ENCODE measurements at regions not wholly inside any gene's neighbourhood (a gene's known extent, or its start where the extent isn't known, plus 50 kb on each side); places are given as distances from the start of the nearest gene placed in this dataset.

GRCh38 chr10:80770239-80770638, 232.5 kb downstream of the SH2D4B start:
- no peaks in the 10 kb centered on the region for H3K36me3 ChIP-seq (ENCODE audit: control insufficient read depth, insufficient read depth, low read length)
- DNase-seq: no peak
- H3K9me3 ChIP-seq (ENCODE audit: control insufficient read depth, low read length): no peaks in the 10 kb centered on the region
- peaks cover 5% of the 10 kb centered on the region for H3K27me3 ChIP-seq (replicated peaks; ENCODE audit: control insufficient read depth, insufficient read depth, low read length, poor library complexity, severe bottlenecking)
- no peak overlapping the region for H3K27ac ChIP-seq (ENCODE audit: insufficient read depth, low read length, poor library complexity, severe bottlenecking)
- no peak overlapping the region for H3K4me3 ChIP-seq (ENCODE audit: insufficient read depth, low read depth, low read length, poor library complexity, severe bottlenecking)
- no peaks in the 10 kb centered on the region for H3K4me1 ChIP-seq (ENCODE audit: control insufficient read depth, insufficient read depth, low read length, poor library complexity, severe bottlenecking)

DNA sequence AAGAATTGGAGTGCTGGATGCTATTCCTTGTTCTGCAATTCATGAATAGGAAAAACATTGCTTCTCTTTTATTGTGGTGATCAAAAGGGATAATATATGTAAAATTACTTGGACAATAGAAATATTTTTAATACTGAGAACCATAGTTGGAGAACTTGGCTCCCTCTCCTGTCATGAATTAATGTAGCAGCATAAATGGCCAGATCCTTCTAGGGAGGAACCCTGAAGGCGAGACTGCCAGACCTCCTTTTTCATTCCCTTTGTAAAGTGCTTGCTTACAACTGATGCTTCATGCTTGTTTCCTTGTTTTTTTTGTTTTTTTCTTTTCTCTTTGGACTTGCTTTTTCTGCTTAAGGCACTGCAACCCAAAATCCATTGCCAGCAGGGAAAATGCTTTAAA, 233.6 kb downstream of the SH2D4B start:
- peaks cover 5% of the 10 kb centered on the region for H3K27me3 ChIP-seq (replicated peaks; ENCODE audit: control insufficient read depth, insufficient read depth, low read length, poor library complexity, severe bottlenecking)
- H3K4me3 ChIP-seq (ENCODE audit: insufficient read depth, low read depth, low read length, poor library complexity, severe bottlenecking): no peak overlapping the region
- no peaks in the 10 kb centered on the region for H3K9me3 ChIP-seq (ENCODE audit: control insufficient read depth, low read length)
- no peaks in the 10 kb centered on the region for H3K36me3 ChIP-seq (ENCODE audit: control insufficient read depth, insufficient read depth, low read length)
- DNase-seq: no peak
- no peaks in the 10 kb centered on the region for H3K4me1 ChIP-seq (ENCODE audit: control insufficient read depth, insufficient read depth, low read length, poor library complexity, severe bottlenecking)
- no peak overlapping the region for H3K27ac ChIP-seq (ENCODE audit: insufficient read depth, low read length, poor library complexity, severe bottlenecking)

GRCh38 chr10:80771902-80772555, 234.3 kb downstream of the SH2D4B start:
- Histone ChIP-seq H3K36me3 (ENCODE audit: control insufficient read depth, insufficient read depth, low read length) (no peaks in the 10 kb centered on the region), H3K4me3 (ENCODE audit: insufficient read depth, low read depth, low read length, poor library complexity, severe bottlenecking) (no peak overlapping the region), H3K9me3 (ENCODE audit: control insufficient read depth, low read length) (no peaks in the 10 kb centered on the region), H3K27ac (ENCODE audit: insufficient read depth, low read length, poor library complexity, severe bottlenecking) (no peak overlapping the region), H3K4me1 (ENCODE audit: control insufficient read depth, insufficient read depth, low read length, poor library complexity, severe bottlenecking) (no peaks in the 10 kb centered on the region), H3K27me3 (replicated peaks; ENCODE audit: control insufficient read depth, insufficient read depth, low read length, poor library complexity, severe bottlenecking) (peaks cover 5% of the 10 kb centered on the region)
- DNase-seq: no peak

DNA sequence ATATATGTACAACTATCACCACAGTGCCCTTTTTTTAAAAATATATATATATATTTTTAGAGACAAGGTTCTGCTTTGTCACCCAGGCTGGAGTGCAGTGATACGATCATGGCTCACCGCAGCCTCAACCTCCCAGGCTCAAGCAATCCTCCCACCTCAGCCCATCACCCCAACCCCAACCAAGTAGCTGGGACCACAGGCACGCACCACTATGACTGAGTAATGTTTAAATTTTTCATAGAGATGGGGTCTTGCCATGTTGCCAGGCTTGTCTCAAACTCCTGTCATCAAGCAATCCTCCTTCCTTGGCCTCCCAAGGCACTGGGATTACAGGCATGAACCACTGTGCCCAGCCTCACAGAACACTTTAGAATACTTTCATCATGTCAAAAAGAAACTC, 234.9 kb downstream of the SH2D4B start:
- Histone ChIP-seq H3K4me1 (ENCODE audit: control insufficient read depth, insufficient read depth, low read length, poor library complexity, severe bottlenecking) (no peaks in the 10 kb centered on the region), H3K27ac (ENCODE audit: insufficient read depth, low read length, poor library complexity, severe bottlenecking) (no peak overlapping the region), H3K9me3 (ENCODE audit: control insufficient read depth, low read length) (no peaks in the 10 kb centered on the region), H3K4me3 (ENCODE audit: insufficient read depth, low read depth, low read length, poor library complexity, severe bottlenecking) (no peak overlapping the region), H3K27me3 (replicated peaks; ENCODE audit: control insufficient read depth, insufficient read depth, low read length, poor library complexity, severe bottlenecking) (peaks cover 5% of the 10 kb centered on the region), H3K36me3 (ENCODE audit: control insufficient read depth, insufficient read depth, low read length) (no peaks in the 10 kb centered on the region)
- DNase-seq: no peak

- no peak overlapping the region for H3K27ac ChIP-seq (ENCODE audit: insufficient read depth, low read length, poor library complexity, severe bottlenecking)
- H3K4me3 ChIP-seq (ENCODE audit: insufficient read depth, low read depth, low read length, poor library complexity, severe bottlenecking): no peak overlapping the region
- no peak for DNase-seq
- peaks cover 3% of the 10 kb centered on the region for H3K27me3 ChIP-seq (replicated peaks; ENCODE audit: control insufficient read depth, insufficient read depth, low read length, poor library complexity, severe bottlenecking)
- no peaks in the 10 kb centered on the region for H3K4me1 ChIP-seq (ENCODE audit: control insufficient read depth, insufficient read depth, low read length, poor library complexity, severe bottlenecking)
- H3K9me3 ChIP-seq (ENCODE audit: control insufficient read depth, low read length): no peaks in the 10 kb centered on the region
- no peaks in the 10 kb centered on the region for H3K36me3 ChIP-seq (ENCODE audit: control insufficient read depth, insufficient read depth, low read length)
Observed at GRCh38 chr10:80784695-80785094, 247.0 kb downstream of the SH2D4B start.

DNA sequence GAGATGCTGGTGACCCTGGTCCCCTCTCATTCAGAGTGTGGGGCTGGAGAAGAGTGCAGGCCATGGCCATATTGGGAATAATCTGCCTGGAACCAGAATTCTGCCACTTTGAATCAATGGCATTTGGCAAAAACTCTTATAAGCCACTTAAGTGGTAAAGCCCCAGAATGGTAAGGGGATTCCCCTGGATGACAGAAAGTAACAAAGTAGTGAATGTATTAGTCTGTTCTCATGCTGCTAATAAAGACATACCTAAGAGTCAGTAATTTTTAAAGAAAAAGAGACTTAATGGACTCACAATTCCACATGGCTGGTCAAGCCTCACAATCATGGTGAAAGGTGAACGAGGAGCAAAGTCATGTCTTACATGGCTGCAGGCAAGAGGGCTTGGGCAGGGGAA, 248.6 kb downstream of the SH2D4B start:
- DNase-seq: no peak
- H3K4me3 ChIP-seq (ENCODE audit: insufficient read depth, low read depth, low read length, poor library complexity, severe bottlenecking): no peak overlapping the region
- peaks cover 3% of the 10 kb centered on the region for H3K27me3 ChIP-seq (replicated peaks; ENCODE audit: control insufficient read depth, insufficient read depth, low read length, poor library complexity, severe bottlenecking)
- no peaks in the 10 kb centered on the region for H3K9me3 ChIP-seq (ENCODE audit: control insufficient read depth, low read length)
- no peaks in the 10 kb centered on the region for H3K4me1 ChIP-seq (ENCODE audit: control insufficient read depth, insufficient read depth, low read length, poor library complexity, severe bottlenecking)
- no peak overlapping the region for H3K27ac ChIP-seq (ENCODE audit: insufficient read depth, low read length, poor library complexity, severe bottlenecking)
- H3K36me3 ChIP-seq (ENCODE audit: control insufficient read depth, insufficient read depth, low read length): no peaks in the 10 kb centered on the region

DNA sequence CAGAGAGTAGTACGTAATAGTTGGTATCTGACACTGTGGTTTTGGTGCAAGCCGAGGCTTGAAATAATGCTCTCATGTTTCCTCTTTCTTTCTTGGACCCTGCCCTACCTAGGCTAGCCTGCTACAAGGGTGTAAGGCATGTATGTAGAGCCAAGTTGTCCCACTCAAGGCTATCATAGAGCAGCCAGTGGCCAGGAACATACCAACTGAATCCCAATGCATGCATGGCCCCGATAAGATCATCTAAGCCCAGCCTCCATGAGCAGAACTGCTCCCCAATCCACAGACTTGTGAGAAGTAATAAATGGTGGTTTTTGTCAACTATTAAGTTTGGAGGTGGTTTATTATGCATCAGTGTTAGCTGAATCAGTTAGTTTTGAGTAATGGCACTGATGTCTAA, 250.2 kb downstream of the SH2D4B start:
- no peaks in the 10 kb centered on the region for H3K4me1 ChIP-seq (ENCODE audit: control insufficient read depth, insufficient read depth, low read length, poor library complexity, severe bottlenecking)

DNA sequence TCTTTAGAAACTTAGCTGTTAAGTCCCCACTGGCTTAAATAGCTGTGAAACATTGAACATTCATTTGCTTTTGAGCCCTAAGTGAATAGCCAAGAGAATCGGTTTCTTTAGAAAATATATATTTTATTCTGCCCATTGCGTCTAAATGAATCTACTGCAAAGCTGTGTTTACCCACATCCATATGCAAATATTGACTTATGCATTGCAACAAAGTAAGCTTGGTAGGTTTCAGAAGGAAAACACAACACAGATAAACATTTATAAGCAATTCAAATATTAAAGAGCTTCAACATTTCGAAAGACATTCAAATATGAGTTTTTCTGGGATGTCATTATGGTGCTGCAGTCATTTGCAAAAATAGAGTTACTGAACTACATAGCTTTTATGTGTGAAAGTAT, 257.3 kb downstream of the SH2D4B start:
- DNase-seq: no peak
- Histone ChIP-seq H3K9me3 (ENCODE audit: control insufficient read depth, low read length) (no peaks in the 10 kb centered on the region), H3K36me3 (ENCODE audit: control insufficient read depth, insufficient read depth, low read length) (no peaks in the 10 kb centered on the region), H3K4me3 (ENCODE audit: insufficient read depth, low read depth, low read length, poor library complexity, severe bottlenecking) (no peak overlapping the region), H3K27ac (ENCODE audit: insufficient read depth, low read length, poor library complexity, severe bottlenecking) (no peak overlapping the region), H3K27me3 (replicated peaks; ENCODE audit: control insufficient read depth, insufficient read depth, low read length, poor library complexity, severe bottlenecking) (no peaks in the 10 kb centered on the region), H3K4me1 (ENCODE audit: control insufficient read depth, insufficient read depth, low read length, poor library complexity, severe bottlenecking) (no peaks in the 10 kb centered on the region)

More for the DNA sequence above, 250.2 kb downstream of the SH2D4B start:
- Histone ChIP-seq H3K4me3 (ENCODE audit: insufficient read depth, low read depth, low read length, poor library complexity, severe bottlenecking) (no peak overlapping the region), H3K27me3 (replicated peaks; ENCODE audit: control insufficient read depth, insufficient read depth, low read length, poor library complexity, severe bottlenecking) (no peaks in the 10 kb centered on the region), H3K36me3 (ENCODE audit: control insufficient read depth, insufficient read depth, low read length) (no peaks in the 10 kb centered on the region), H3K27ac (ENCODE audit: insufficient read depth, low read length, poor library complexity, severe bottlenecking) (no peak overlapping the region), H3K9me3 (ENCODE audit: control insufficient read depth, low read length) (no peaks in the 10 kb centered on the region)
- no peak for DNase-seq

DNA sequence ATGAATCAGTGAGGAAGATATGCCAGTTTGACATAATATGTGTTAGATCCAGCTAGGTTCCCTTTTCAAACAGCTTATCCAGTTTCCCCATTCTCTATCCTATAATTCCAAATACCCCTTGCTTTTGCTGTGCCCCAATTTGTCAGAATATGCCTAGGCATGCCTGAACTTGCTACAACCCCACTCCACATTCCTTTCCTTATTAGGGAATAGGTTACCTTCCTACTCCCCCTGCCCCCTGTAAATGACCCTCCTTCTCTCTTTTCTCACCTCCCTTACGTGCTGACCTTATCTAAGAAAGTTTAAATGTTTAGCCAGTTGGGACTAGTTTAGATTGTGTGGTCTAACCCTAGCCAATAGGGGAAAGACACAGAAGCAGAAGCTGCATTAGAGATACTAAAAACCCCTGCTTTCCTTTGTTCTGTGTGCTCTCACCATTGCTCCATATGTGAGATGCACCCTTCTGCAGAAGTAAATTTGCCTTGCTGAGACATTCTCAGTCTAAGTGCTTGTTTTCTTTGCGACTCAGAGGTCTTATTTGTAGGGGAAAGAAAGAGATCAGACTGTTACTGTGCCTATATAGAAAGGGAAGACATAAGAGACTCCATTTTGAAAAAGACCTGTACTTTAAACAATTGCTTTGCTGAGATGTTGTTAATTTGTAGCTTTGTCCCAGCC, 267.8 kb downstream of the SH2D4B start:
- H3K27ac ChIP-seq (ENCODE audit: insufficient read depth, low read length, poor library complexity, severe bottlenecking): no peak overlapping the region
- no peaks in the 10 kb centered on the region for H3K27me3 ChIP-seq (replicated peaks; ENCODE audit: control insufficient read depth, insufficient read depth, low read length, poor library complexity, severe bottlenecking)
- no peak for DNase-seq

DNA sequence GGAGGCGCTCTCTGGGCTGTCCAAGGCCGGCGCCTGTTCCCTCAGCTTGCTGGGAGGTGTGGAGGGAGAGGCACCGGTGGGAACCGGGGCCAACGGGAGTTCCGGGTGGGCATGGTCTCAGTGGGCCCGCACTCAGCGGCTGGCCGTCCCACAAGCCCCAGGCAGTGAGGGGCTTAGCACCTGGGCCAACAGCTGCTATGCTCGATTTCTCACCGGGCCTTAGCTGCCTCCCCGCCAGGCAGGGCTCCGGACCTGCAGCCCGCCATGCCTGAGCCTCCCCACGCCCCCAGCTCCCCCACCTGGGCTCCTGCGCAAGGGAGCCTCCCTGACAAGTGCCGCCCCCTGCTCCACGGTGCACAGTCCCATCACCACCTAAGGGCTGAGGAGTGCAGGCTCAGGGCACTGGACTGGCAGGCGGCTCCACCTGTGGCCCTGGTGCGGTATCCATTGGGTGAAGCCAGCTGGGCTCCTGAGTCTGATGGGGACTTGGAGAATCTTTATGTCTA, 276.5 kb downstream of the SH2D4B start:
- H3K36me3 ChIP-seq (ENCODE audit: control insufficient read depth, insufficient read depth, low read length): no peaks in the 10 kb centered on the region
- H3K4me3 ChIP-seq (ENCODE audit: insufficient read depth, low read depth, low read length, poor library complexity, severe bottlenecking): no peak overlapping the region
- no peaks in the 10 kb centered on the region for H3K9me3 ChIP-seq (ENCODE audit: control insufficient read depth, low read length)

More for the DNA sequence above, 267.8 kb downstream of the SH2D4B start:
- H3K36me3 ChIP-seq (ENCODE audit: control insufficient read depth, insufficient read depth, low read length): no peaks in the 10 kb centered on the region
- H3K9me3 ChIP-seq (ENCODE audit: control insufficient read depth, low read length): no peaks in the 10 kb centered on the region
- H3K4me1 ChIP-seq (ENCODE audit: control insufficient read depth, insufficient read depth, low read length, poor library complexity, severe bottlenecking): no peaks in the 10 kb centered on the region
- H3K4me3 ChIP-seq (ENCODE audit: insufficient read depth, low read depth, low read length, poor library complexity, severe bottlenecking): no peak overlapping the region

More for the DNA sequence above, 276.5 kb downstream of the SH2D4B start:
- H3K4me1 ChIP-seq (ENCODE audit: control insufficient read depth, insufficient read depth, low read length, poor library complexity, severe bottlenecking): no peaks in the 10 kb centered on the region
- no peak for DNase-seq
- H3K27ac ChIP-seq (ENCODE audit: insufficient read depth, low read length, poor library complexity, severe bottlenecking): no peak overlapping the region
- H3K27me3 ChIP-seq (replicated peaks; ENCODE audit: control insufficient read depth, insufficient read depth, low read length, poor library complexity, severe bottlenecking): no peaks in the 10 kb centered on the region

Data from effector memory CD4-positive, alpha-beta T cell (primary cell).